HG03280 (cell line): ENCODE measurements at regions not wholly inside any gene's neighbourhood (a gene's known extent, or its start where the extent isn't known, plus 50 kb on each side); places are given as distances from the start of the nearest gene placed in this dataset.

ENCODE experiments used
- ATAC-seq: cut with Tn5 transposase; IDR thresholded peaks from one replicate; pipeline ENCODE4 v1.9.1; 2021; ENCODE audit warnings: mild to moderate bottlenecking, moderate library complexity; ENCODE audit not compliant: unreplicated experiment

DNA sequence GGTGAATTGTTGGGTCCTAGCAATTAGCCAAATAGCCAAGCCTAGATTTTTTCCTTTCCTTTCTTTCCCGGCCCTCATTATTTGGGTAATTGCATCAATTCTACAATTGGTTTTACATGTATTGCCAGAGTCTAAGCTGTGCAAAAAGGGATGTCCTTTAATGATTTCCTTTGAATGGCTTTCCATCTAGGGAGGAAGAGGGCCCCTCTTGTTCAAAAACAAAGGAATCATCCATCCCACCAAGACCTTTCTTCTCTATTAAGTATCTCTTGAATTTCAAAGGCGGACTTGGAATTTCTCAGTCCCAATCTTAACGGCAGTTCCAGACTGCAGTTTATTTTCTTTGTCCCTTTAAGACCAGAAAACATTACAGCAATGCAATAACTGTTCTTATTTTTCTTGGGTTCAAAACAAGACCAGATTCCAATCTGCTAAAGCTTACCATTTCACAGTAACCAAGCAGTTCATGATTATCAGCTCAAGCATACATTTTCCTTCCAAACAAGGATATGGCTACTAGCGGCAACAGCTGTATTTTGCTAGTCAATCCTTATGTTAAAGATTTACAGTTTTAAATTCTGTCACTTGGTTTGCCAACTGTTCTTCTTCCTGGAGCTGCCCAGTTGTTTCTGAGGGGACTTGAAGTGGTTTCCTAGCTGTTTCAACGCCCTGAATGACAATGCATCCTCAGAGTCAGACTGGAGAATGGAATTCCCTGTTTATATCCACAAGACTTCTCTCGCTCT is 91.4 kb upstream of the LRIG1 start:
- ATAC-seq, result no peak

DNA sequence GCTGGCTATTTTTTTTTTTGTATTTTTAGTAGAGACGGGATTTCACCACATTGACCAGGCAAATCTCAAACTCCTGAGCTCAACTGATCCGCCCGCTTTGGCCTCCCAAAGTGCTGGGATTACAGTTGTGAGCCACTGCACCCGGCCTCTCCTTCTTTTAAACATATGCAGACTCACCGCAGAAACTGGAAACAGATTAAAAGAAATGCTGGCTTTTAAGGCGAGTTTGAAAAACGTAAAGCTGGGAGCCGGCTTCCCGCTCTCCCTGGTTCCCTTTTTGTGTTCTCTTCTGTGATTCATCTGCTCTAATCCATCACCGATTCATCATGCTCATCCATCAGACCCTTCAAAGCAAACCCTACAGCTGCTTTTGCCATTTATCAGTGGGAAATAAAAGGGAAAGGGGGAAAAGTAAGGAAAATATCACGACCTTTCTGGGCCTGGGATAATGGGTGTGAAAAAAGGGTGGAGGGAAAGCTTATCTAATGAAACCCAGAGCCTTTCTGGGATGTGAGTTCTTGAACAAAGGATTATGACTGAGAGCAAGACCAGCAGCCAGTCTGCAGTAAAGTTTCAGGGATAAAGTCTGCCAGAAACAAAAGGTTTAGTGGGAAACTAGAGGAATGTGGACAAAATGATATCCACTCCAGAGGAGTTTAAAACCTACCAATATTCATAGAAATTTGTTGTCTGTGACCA is 92.3 kb upstream of the LRIG1 start:
- no peak for ATAC-seq

DNA sequence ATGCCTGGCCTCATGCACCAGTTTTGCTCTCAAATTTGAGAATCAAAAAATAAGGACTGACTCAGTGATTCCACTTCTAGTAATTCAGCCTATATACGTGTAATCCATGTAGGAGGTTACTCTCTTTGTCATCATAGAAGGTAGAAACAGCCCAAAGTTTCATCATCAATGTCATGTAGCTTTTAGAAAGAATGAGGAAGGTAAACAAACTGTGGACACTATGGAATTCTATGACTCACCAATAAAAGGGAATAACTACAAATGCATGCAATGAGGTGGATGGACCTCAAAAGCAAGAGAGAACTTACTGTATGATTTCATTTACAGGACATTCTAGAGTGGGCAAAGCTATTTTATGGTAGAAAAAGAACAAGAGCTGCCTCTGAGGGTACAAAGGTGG is 93.2 kb upstream of the LRIG1 start:
- no peak for ATAC-seq

DNA sequence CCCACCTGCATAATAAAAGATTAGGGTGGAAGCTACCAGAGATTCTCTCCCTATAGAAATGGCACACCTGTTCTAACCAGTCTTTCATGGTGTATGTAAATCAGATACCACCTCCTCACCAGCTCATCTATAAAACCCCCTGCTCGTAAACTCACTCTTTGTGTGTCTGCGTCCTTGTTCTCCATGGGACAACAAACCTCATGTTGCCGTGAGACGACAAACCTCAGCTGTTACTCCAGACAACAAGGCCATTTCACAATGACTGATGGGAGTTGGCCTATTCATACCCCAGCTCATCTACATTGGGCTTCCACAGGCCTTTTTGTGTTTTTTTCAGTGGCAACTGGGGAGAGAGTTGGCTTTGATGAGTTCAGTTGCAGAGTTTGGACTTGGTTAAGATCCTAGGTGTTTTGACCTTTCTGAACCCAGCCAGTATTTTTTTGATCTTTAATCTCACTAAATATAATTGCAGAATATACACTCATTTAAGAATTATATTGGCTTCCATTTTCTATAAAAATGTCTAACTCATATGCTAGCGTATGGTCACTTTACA is 96.6 kb upstream of the LRIG1 start:
- ATAC-seq, result no peak

DNA sequence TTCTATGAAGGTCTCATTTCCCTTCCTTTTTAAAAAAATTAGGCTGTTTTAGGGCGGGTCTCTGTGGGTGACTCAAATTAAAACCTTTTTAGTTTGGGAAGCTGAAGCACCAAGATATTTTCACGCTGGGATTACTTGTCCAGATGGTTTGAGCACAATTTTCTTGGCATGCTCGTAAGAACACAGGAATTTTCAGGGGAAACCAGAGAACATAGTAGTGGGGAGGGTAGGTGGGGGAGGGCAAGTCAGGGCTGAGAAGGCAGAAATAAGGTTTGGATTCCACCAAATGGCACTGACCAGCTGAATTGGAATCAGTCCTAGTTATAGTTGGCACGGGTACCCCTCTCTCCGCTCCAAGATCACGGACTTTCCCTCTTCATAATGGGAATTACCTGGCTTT is 97.3 kb upstream of the LRIG1 start:
- ATAC-seq, result no peak

DNA sequence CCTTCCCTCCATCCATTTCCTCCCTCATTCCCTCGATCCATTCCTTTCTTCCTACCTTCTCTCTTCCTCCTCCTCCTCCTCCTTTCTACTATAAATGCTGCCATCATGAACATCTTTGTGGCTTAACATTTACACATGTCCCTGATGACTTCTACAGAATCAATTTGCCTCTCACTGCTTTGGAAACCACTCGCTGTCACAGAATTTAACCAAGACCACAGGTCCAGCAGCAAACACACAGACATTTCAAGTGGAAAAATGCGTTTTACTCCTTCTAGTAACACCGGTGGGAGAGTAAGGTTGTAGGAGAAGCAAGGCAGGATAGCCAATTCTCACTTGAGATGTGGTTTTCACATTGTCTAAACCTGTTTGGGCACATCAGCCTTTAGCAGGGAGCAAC is 101.4 kb upstream of the LRIG1 start:
- no peak for ATAC-seq

DNA sequence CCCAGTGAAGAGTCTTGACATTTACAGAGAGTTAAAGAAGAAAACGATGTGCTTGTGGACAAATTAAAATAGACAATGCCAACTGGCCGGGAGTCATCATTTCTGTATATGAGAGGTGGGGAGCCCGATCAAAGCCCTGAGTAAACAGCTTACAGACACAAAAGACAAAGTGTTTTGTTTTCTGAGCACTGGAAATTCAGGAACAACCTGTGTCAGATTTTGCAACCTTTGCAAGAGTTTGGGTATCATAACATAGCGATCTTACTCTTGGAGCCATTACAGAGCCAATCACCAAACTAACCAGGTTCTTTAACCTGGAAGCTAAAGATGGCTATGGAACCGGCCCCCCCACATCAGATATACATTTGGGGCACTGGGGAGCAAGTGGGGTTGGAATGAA is 101.9 kb upstream of the LRIG1 start:
- ATAC-seq, result no peak

DNA sequence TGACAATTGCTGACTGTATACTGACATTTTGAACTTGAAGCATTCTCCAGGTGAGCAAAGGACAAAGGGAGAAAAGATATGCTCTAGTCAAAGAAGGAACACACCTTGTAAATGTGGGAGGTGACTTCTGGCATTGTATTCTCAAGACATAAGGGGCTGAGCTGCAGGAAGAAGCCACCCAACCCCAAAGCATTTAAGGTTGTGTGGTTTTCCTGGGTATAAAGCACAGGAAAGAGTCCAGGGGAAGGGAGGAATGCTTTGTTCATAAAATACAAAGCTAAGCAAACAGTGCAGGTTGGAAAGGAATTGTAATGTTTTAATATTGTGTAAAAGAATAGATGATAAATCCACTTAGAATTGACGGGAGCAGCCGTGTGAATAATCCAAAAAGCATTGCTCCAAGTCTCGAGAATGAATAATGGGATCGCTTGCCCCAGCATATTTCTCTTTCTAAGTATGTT is 102.4 kb upstream of the LRIG1 start:
- no peak for ATAC-seq

DNA sequence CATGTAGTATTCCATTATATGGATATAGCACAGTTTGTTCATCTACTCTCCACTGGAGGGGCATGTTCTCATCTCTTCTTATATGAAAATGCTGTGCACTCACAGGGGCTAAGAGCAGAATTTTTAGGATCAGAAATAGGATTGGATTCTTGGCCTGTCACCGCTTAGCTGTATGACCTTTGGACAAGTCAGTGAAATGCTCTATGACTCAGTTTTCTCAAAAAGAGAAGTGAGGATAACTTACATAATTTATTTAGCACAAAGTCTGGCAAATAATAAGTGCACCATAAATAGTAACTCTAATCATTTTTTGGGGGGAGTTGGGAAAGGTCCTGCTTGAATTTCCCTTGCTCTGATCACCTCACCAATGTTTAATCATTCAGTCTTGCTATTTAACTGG is 103.7 kb upstream of the LRIG1 start:
- no peak for ATAC-seq

DNA sequence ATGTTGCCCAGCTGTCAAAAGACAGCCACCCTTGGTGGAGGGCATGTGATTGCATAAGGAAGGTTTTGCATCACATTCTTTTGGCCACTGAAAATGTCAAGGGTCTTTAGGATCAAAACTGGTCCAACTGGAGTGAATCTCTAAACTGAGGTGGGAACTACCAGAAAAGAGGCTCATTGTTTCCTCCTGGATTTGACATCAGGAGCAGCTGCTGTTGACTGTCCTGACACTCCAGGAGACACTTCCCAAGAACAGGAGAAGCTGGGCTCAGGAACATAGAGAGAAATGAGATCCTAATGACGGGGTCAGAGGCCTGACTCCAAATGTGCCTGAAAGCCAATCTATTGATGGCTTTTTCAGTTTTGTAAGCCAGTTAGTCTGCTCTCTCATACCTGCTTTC is 105.3 kb upstream of the LRIG1 start:
- no peak for ATAC-seq

DNA sequence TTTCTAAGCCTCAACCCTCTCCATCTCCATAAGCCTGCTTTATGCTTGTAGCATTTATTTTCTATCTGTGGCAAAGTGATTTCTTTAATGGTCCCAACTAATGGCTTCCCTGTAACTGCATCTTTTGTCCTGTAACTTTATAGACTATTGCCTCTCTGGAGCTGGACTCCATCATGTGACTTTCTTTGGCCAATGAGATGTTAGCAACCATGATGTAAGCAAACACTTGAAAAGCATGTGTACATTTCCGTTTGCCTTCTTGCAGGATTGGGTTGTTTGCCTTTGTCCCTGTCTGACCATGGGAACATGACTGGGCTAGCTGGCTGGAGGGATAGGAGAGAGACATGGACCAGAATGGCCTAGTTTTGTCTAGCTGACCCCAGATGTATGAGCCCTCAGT is 106.0 kb upstream of the LRIG1 start:
- no peak for ATAC-seq

DNA sequence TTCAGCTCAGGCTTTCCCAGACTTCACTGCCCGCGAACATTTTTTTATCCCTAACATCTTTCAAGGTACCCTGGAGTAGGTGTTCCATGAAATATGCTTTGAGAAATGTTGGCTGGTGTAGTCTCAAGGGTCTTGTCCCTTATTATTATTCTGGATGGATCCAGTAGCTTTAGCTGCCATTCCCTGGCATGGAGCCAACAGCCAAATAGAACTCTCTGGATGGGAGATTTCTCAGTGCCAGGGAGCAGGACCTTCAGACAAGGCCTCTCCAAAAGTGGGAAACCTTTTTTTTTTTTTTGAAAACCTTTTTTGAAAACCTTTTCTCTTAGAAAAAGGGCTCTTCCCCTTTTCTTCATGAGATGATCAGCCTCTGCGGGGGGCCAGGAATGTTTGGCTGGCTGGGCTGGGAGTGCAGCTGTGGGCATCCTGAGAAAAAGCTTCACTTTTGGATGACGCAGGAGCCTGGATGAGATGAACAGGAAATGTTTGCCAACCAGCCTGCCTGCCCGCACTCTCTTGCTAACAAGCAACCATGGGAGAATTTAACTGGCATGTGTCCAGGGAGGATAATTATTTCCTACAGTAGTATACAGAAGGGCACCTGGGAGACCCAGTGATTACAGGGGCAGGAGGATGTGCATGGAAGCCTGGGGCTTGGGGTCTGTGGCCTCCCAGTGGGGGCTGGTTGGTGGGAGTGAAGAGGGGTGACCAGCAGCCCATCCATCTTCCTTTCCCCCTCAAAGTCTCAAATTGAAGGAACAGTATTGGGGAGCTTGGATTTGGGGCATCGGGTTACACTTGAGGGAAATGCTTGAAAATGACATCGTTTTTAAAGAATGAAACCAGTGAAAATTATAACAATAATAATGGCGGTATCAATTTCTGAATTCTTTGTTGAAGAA is 109.1 kb upstream of the LRIG1 start:
- ATAC-seq, result no peak

DNA sequence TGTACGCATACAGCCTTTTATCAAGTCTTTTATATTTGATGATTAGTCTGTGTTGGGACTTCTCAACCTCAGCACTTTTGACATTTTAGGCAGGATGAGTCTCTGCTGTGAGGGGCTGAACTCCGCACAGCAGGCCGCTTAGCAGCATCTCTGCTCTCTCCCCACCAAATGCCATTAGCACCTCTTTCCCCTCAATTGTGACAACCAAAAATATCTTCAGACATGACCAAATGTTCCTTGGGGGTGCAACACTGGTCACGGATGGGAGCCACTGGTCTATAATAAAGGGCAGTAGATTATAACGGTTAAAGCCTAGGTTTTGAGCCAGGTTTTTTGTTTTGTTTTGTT is 109.7 kb upstream of the LRIG1 start:
- no peak for ATAC-seq

DNA sequence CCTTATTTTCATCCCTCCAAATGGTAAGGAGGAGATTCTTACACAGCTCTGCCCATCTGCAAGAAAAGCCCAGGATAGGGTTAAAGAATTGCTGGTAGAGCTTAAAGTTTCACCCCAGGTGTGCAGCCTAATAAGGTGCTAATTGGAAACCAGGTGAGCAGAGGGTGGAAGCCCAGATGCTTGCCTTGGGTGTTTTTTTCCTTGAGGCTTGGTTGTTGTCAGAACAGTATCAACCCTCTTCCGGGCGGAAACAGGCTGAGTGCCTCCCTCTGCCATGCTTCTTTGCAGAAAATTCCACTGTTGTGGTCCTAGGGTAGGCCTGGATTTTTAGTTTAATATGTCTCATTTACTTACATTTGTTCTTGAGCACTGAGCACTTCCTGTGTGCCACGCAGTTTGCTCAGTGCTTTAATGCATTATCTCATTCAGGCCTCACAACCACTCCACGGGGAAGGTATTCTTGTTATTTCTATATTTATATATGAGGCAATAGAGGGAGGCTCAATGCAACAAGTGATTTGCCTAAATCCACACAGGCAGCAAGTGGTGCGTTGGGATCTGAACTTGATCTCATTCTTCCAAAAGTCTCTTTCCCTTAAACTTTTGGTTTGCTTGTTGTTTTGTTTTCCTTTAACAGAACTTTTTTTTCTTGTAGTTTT is 115.0 kb upstream of the LRIG1 start:
- no peak for ATAC-seq

DNA sequence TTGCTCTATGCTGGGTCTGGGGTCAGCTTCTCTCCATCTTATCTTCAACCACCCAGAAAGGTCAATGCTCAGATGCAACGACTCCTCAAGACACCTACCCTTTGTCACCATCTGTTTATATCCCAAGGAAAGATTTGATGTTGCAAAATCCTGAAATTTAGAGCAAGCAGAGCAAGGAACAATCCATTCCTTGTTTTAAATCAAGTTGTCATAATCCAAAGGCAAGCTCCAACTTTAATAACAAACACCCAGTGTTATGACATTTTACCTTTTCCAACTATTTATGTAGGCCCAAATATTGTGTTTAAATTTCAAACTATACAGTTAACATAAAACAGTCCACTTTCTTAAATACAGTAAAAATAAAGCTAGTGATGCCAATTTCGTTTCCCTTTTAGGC is 116.5 kb upstream of the LRIG1 start:
- no peak for ATAC-seq

DNA sequence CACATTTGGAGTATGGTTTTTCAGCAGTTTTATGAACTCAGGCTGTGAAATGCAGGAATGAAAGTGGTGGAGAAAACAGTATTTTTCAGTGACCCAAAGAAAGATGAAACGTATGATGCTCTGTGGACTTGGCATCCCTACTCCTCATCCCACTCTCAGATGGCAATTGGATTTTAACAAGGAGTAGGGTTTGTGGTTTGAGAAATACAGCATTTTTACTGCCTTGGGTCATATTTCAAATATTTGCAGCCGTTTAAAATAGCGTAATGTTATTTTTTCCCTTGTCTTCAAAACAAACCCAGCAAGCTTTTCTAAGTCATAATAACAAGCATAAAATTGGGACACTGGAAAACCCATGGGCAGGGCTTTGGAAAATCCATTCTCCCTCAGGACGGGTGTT is 117.2 kb upstream of the LRIG1 start:
- no peak for ATAC-seq

DNA sequence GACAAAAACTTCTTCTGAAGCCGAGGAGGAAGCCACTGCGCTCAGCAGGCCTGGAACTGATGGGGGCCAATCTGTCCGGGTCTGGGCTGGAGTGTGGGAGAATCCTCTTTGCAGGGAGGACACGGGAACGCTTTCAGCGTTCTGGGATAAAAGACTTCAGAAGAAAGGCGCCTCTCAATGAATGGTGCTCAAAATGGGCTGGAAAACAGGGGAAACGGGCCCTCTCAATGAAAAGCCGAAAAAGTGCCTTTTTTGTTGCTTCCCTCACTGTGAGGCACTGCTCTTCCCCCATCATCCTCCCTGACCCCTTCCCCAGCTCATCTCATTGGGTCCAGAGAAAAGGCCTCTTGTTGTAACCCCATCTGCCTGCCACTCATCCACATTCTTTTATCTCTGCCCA is 119.5 kb upstream of the LRIG1 start:
- no peak for ATAC-seq

DNA sequence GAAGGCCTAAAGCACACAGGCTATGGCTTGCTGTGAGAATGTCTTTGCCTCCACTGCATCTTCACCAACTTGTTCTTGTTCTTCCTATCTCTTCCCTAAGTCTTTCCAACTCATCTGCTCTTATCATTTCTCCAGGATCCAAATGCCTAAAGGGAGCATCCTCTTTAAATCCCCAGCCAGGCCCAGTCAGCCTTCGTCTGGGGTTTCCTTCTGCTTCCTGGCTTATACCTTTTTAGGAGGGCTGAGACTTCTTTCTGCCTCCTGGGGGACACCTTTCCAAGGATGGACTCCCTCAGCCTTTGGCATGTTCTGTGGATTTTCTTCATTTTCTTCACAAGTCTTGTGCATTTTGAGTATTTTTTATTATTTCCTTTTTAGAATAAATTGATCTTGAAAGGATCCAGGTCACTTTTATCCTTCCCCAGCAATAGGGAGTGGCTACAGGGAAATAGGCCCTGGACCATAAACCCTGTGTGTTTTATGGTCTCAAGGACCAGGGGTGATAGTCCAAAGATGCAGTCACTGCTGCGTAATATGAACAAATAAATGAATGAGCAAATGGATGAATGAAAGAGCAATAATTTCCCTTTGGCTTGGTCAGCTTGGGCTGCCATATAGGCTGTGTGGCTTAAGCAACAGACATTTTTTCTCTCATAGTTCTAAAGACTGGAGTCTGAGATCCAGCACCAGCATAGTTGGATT is 122.1 kb upstream of the LRIG1 start:
- ATAC-seq, result no peak

DNA sequence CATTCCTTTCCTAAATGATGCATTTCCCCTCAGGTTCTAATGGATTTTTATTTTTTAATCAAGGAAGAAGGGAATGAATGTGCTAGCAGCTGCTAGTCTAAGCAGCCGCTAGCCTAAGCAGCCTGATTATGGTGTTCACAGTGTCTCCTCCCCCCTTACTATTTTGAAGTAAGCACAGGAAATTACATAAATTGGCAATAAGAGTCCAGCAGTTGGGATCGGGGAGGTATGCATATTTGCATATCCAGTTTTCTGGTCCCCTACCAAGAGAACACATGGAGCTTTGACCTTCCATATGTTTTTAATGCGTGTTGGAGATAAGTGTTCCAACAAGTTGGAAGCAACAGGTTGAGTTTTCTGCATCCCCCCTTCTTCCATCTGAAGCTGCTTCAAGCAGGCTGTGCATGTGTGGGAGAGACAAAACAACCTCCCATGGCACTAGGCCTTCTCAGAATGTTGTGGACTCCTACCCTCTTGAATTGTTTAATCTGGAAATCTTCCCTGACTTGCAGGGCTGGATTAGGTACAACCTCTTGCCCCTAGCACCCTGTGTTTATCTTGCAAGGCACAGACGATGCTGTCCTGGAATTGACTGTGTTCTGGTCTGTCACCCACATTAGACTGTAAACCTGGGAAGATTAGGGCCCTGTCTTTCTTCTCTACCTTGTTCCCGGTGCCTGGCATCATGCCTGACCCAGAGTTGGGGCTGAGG is 124.8 kb upstream of the LRIG1 start:
- ATAC-seq, result no peak
